Subcutaneous abdominal adipose tissue (tissue), 5 donors: ENCODE measurements at regions not wholly inside any gene's neighbourhood (a gene's known extent, or its start where the extent isn't known, plus 50 kb on each side); places are given as distances from the start of the nearest gene placed in this dataset.
A peak's percentile ranks its signal among the peaks of the same experiment; 100 is the strongest.

ENCODE experiments used
- H3K27ac ChIP-seq: one replicate; pipeline ENCODE4 v1.7.0; 2013; ENCODE audit warnings: low read depth, mild to moderate bottlenecking, inconsistent platforms, low read length, moderate library complexity
- H3K27me3 ChIP-seq, 5 donors: one replicate each; pipeline ENCODE4 v1.7.0; 2013; ENCODE audit warnings: low read length in 5 of 5, inconsistent platforms in 1 of 5; ENCODE audit not compliant: control insufficient read depth in 5 of 5, insufficient read depth in 4 of 5
- H3K36me3 ChIP-seq, 5 donors: one replicate each; pipeline ENCODE4 v1.7.0; 2013; ENCODE audit warnings: low read length in 5 of 5; ENCODE audit not compliant: control insufficient read depth in 5 of 5, insufficient read depth in 5 of 5
- H3K4me1 ChIP-seq, 5 donors: one replicate each; pipeline ENCODE4 v1.7.0; 2013; ENCODE audit warnings: low read length in 5 of 5, mild to moderate bottlenecking in 3 of 5, moderate library complexity in 1 of 5; ENCODE audit not compliant: control insufficient read depth in 5 of 5, insufficient read depth in 5 of 5
- H3K4me3 ChIP-seq, 5 donors: one replicate each; pipeline ENCODE4 v1.7.0; 2013; ENCODE audit warnings: low read length in 5 of 5, low read depth in 1 of 5
- H3K9ac ChIP-seq, 5 donors: one replicate each; pipeline ENCODE4 v1.7.0; 2013; ENCODE audit warnings: low read length in 5 of 5, mild to moderate bottlenecking in 4 of 5, moderate library complexity in 3 of 5
- H3K9me3 ChIP-seq, 5 donors: one replicate each; pipeline ENCODE4 v1.7.0; 2013; ENCODE audit warnings: low read length in 5 of 5; ENCODE audit not compliant: control insufficient read depth in 5 of 5
- donor health status: healthy.
- donor health status: healthy.
- donor health status: healthy.
- donor health status: healthy.
- donor health status: healthy.

GRCh38 chr11:100630898-100631297 is 56.2 kb upstream of the ARHGAP42 start:
- Histone ChIP-seq H3K9me3 (no peaks in the 10 kb centered on the region), H3K4me1 (peaks cover 0 to 14% (median 8%) of the 10 kb centered on the region in 5 donors), H3K36me3 (no peaks in the 10 kb centered on the region), H3K9ac (no peak overlapping the region), H3K27me3 (peaks cover 0 to 2% (median 0%) of the 10 kb centered on the region in 5 donors), H3K27ac (no peak overlapping the region), H3K4me3 (no peak overlapping the region)

- H3K27me3 ChIP-seq, result peaks cover 0 to 2% (median 0%) of the 10 kb centered on the region in 5 donors
- H3K9ac ChIP-seq, result no peak overlapping the region
- no peaks in the 10 kb centered on the region for H3K36me3 ChIP-seq
- no peak overlapping the region for H3K4me3 ChIP-seq
- H3K27ac ChIP-seq, result no peak overlapping the region
- no peaks in the 10 kb centered on the region for H3K9me3 ChIP-seq
- peaks cover 0 to 14% (median 8%) of the 10 kb centered on the region in 5 donors for H3K4me1 ChIP-seq
Measured at GRCh38 chr11:100631316-100631715, 55.8 kb upstream of the ARHGAP42 start.

DNA sequence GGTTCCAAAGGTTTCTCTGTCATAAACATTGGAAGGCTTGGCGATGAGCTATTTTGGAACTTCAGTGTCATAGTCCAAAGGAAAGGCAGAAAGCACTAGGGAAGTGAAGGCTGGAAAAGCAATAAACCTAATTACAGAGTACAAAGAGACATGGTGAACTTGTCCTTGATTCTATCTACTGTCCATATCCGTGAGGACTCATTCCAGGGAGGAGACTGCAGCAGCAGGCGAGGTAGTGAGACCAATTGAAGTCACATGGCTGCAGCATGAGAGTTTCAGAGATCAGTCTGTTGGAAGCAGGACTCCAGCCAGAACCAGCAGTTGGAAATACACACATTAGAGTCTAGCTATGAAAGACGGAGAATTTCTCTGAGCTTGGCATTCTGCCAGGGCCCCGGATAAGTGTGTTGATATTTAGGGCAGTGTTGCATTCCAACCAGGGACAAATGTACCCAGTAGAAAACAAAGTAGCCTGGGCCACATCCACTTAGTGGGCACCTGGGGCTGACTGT is 54.1 kb upstream of the ARHGAP42 start:
- H3K4me3 ChIP-seq, result peak overlapping the region in 2 of 5 donors; percentile 18 to 56

DNA sequence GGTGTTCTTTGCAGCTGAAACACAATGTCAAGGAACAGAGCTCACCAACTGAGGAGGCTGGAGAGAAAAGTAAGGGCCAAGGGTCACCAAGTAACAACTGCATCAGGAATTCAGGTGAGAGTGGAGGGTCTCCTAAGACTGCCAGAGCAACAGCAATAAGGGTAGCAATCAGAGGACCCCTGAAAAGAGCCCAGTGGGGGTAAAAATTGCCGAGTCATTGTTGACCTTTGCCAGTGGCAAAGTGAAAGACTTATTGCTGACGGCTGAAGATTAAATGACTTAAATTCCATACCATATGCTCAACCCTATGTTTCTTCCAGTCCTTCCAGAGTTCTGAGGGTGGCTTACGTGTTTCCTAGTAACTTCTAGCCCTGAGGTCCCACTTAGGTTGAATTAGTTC is 51.9 kb upstream of the ARHGAP42 start:
- peaks cover 0 to 2% (median 0%) of the 10 kb centered on the region in 5 donors for H3K27me3 ChIP-seq
- H3K9ac ChIP-seq, result no peak overlapping the region
- peaks cover 0 to 4% (median 0%) of the 10 kb centered on the region in 5 donors for H3K9me3 ChIP-seq
- no peak overlapping the region for H3K4me3 ChIP-seq
- H3K4me1 ChIP-seq, result peaks cover 1 to 21% (median 8%) of the 10 kb centered on the region in 5 donors
- H3K27ac ChIP-seq, result no peak overlapping the region
- no peaks in the 10 kb centered on the region for H3K36me3 ChIP-seq

More for the DNA sequence above, 54.1 kb upstream of the ARHGAP42 start:
- peaks cover 0 to 14% (median 8%) of the 10 kb centered on the region in 5 donors for H3K4me1 ChIP-seq
- no peak overlapping the region for H3K9ac ChIP-seq
- H3K27me3 ChIP-seq, result peaks cover 0 to 2% (median 0%) of the 10 kb centered on the region in 5 donors
- no peak overlapping the region for H3K27ac ChIP-seq
- H3K36me3 ChIP-seq, result no peaks in the 10 kb centered on the region
- peaks cover 0 to 4% (median 0%) of the 10 kb centered on the region in 5 donors for H3K9me3 ChIP-seq

GRCh38 chr11:100636536-100636935 is 50.6 kb upstream of the ARHGAP42 start:
- no peak overlapping the region for H3K9ac ChIP-seq
- peaks cover 0 to 4% (median 0%) of the 10 kb centered on the region in 5 donors for H3K9me3 ChIP-seq
- H3K27me3 ChIP-seq, result peaks cover 0 to 2% (median 0%) of the 10 kb centered on the region in 5 donors
- H3K36me3 ChIP-seq, result no peaks in the 10 kb centered on the region
- H3K27ac ChIP-seq, result no peak overlapping the region
- H3K4me1 ChIP-seq, result peaks cover 1 to 19% (median 8%) of the 10 kb centered on the region in 5 donors
- H3K4me3 ChIP-seq, result no peak overlapping the region
